GM12878 (cell line): ENCODE measurements at regions not wholly inside any gene's neighbourhood (a gene's known extent, or its start where the extent isn't known, plus 50 kb on each side); places are given as distances from the start of the nearest gene placed in this dataset.

ENCODE experiments used
- ATAC-seq: fragments of 200-7000 bp; cut with Tn5 transposase; 3 replicates; pipeline ENCODE4 v1.9.1; 2020; ENCODE audit warnings: mild to moderate bottlenecking, moderate library complexity
- BruUV-seq: library from RNA; stranded (reverse); fragments of 400-500 nt; replicated peaks from 2 replicates; lab custom pipeline; 2021; lab: Mats Ljungman, UMichigan
- CTCF ChIA-PET: fragments of 300-600 bp; sonication (Branson Sonifier 250); formaldehyde crosslinking; extraction: SDS; loops from one replicate; lab custom pipeline; 2021; ENCODE audit warnings: inconsistent platforms; lab: Yijun Ruan, JAX
- POLR2A ChIA-PET: fragments of 350-600 bp; formaldehyde crosslinking; extraction: SDS; loops from one replicate; lab custom pipeline; 2021; ENCODE audit warnings: inconsistent platforms; lab: Charles Lee
- RAD21 ChIA-PET: fragments of 300-600 bp; sonication (Branson Sonifier 250); formaldehyde crosslinking; loops from one replicate; lab custom pipeline; 2023; ENCODE audit warnings: antibody characterized with exemption; ENCODE audit not compliant: unreplicated experiment; lab: Charles Lee
- SMC1A ChIA-PET: fragments of 300-600 bp; sonication (Branson Sonifier 250); formaldehyde crosslinking; loops from one replicate; lab custom pipeline; 2023; ENCODE audit not compliant: unreplicated experiment, uncharacterized antibody; lab: Charles Lee
- DNase-seq: peaks from one replicate; pipeline ENCODE4 v3.0.0-alpha.2; 2011; ENCODE audit warnings: low read depth, low spot score
- FAIRE-seq: peaks from 3 replicates; lab custom pipeline; 2011; peaks lifted over from hg19 to GRCh38; lab: Jason Lieb, UNC
- H2AFZ ChIP-seq: 2 replicates; pipeline ENCODE4 v1.6.0; 2011; ENCODE audit warnings: low read depth, low read length, control low read depth; ENCODE audit not compliant: control insufficient read depth
- H3K27ac ChIP-seq: 2 replicates; pipeline ENCODE4 v1.5.1; 2011; ENCODE audit warnings: control low read depth; ENCODE audit not compliant: control insufficient read depth, insufficient read depth
- H3K27me3 ChIP-seq, 2 experiments: replicated peaks in 1 of 2; 2 replicates each; pipeline versions ENCODE4 v1.6.0 to v1.6.1; 2011; ENCODE audit warnings: low read length in 1 of 2; ENCODE audit not compliant: control insufficient read depth in 2 of 2, insufficient read depth in 2 of 2
- H3K36me3 ChIP-seq, 2 experiments: 2 replicates each; pipeline ENCODE4 v1.5.1; 2011; ENCODE audit warnings: low read length in 1 of 2; ENCODE audit not compliant: control insufficient read depth in 2 of 2, insufficient read depth in 2 of 2
- H3K4me1 ChIP-seq: 2 replicates; pipeline ENCODE4 v1.6.1; 2011; ENCODE audit warnings: mild to moderate bottlenecking, low read length, moderate library complexity, mixed read lengths; ENCODE audit not compliant: control insufficient read depth, insufficient read depth
- H3K4me2 ChIP-seq: 2 replicates; pipeline ENCODE4 v1.6.0; 2011; ENCODE audit warnings: control low read depth; ENCODE audit not compliant: control insufficient read depth, insufficient read depth
- H3K4me3 ChIP-seq: fragments of 200-600 bp; sonication (generic); 2 replicates; pipeline ENCODE4 v1.5.1; 2016
- H3K79me2 ChIP-seq: 2 replicates; pipeline ENCODE4 v1.6.0; 2011; ENCODE audit warnings: low read length; ENCODE audit not compliant: control insufficient read depth, insufficient read depth
- H3K9ac ChIP-seq: 2 replicates; pipeline ENCODE4 v1.8.0; 2011; ENCODE audit warnings: low read length, control low read depth, mixed read lengths; ENCODE audit not compliant: control insufficient read depth, insufficient read depth
- H3K9me3 ChIP-seq: replicated peaks from 3 replicates; pipeline ENCODE4 v1.5.1; 2011; ENCODE audit warnings: mild to moderate bottlenecking, low read length; ENCODE audit not compliant: control insufficient read depth, insufficient read depth
- H4K20me1 ChIP-seq: 2 replicates; pipeline ENCODE4 v1.6.0; 2011; ENCODE audit not compliant: control insufficient read depth, insufficient read depth
- ATF7 ChIP-seq: fragments of 450-650 bp; IDR thresholded peaks from 2 replicates; pipeline ENCODE4 v1.6.1; 2016; ENCODE audit warnings: low read depth, mild to moderate bottlenecking
- BCL11A ChIP-seq: IDR thresholded peaks from 2 replicates; pipeline ENCODE4 v1.6.1; 2011; ENCODE audit warnings: low read depth, low read length
- CREM ChIP-seq: IDR thresholded peaks from 2 replicates; pipeline ENCODE4 v1.6.1; 2014; ENCODE audit warnings: antibody characterized with exemption, low read depth
- FOXK2 ChIP-seq: fragments of 450-650 bp; IDR thresholded peaks from 2 replicates; pipeline ENCODE4 v1.6.1; 2017; ENCODE audit warnings: mild to moderate bottlenecking, moderate library complexity
- IRF3 ChIP-seq: fragments of 450-650 bp; IDR thresholded peaks from 2 replicates; pipeline ENCODE4 v1.6.1; 2014; ENCODE audit warnings: mild to moderate bottlenecking
- KDM1A ChIP-seq: fragments of 200-600 bp; sonication (generic); IDR thresholded peaks from 2 replicates; pipeline ENCODE4 v1.6.1; 2016; ENCODE audit warnings: borderline replicate concordance
- MEF2A ChIP-seq: IDR thresholded peaks from 2 replicates; pipeline ENCODE4 v1.6.1; 2011; ENCODE audit warnings: low read depth, mild to moderate bottlenecking, low read length, moderate library complexity; ENCODE audit not compliant: insufficient read depth
- NFXL1 ChIP-seq: fragments of 450-650 bp; IDR thresholded peaks from 2 replicates; pipeline ENCODE4 v1.6.1; 2017; ENCODE audit warnings: antibody characterized with exemption, mild to moderate bottlenecking, borderline replicate concordance
- RBBP5 ChIP-seq: fragments of 200-600 bp; sonication (generic); conservative IDR thresholded peaks from 2 replicates; pipeline ENCODE4 v1.6.1; 2016
- RUNX3 ChIP-seq: IDR thresholded peaks from 2 replicates; pipeline ENCODE4 v1.6.1; 2012; ENCODE audit warnings: low read length, inconsistent platforms
- SKIL ChIP-seq: fragments of 450-650 bp; IDR thresholded peaks from 2 replicates; pipeline ENCODE4 v1.6.1; 2017; ENCODE audit warnings: mild to moderate bottlenecking, low read depth, inconsistent platforms; ENCODE audit not compliant: poor library complexity, severe bottlenecking
- TCF7 ChIP-seq: IDR thresholded peaks from 2 replicates; pipeline ENCODE4 v1.6.1; 2014; ENCODE audit warnings: antibody characterized with exemption, borderline replicate concordance
- ZNF592 ChIP-seq: fragments of 450-650 bp; IDR thresholded peaks from 2 replicates; pipeline ENCODE4 v1.6.1; 2017; ENCODE audit warnings: mild to moderate bottlenecking, moderate library complexity
- ZZZ3 ChIP-seq: IDR thresholded peaks from 2 replicates; pipeline ENCODE4 v1.6.1; 2011; ENCODE audit warnings: low read depth; ENCODE audit not compliant: control insufficient read depth, insufficient read length
- in situ Hi-C: fragments of 300-500 bp; cut with MboI; formaldehyde crosslinking; loops from 9 replicates; pipeline ENCODE4 v1.14.3; 2018; ENCODE audit warnings: mixed read lengths
- intact Hi-C: fragments of 100-400 bp; cut with micrococcal nuclease; formaldehyde crosslinking; loops from one replicate; pipeline ENCODE4 v1.14.2; 2022; ENCODE audit not compliant: unreplicated experiment

GRCh38 chr4:171334549-171334948, 478.7 kb upstream of the GALNTL6 start (continued):
- no peak for TF ChIP-seq IRF3
- TF ChIP-seq NFXL1 = no peak
- TF ChIP-seq ATF7 = peak; percentile 27; the same call in 1 of the 2 replicates
- TF ChIP-seq RUNX3 = peak; percentile 38
- no peak for TF ChIP-seq KDM1A
- TF ChIP-seq SKIL = no peak
- no peak for TF ChIP-seq TCF7
- TF ChIP-seq CREM = no peak
- TF ChIP-seq, all 136 proteins: peak for 9

GRCh38 chr4:171308661-171309060, 504.5 kb upstream of the GALNTL6 start:
- Histone ChIP-seq H3K9me3 (no peaks in the 10 kb centered on the region), H3K9ac (no peak overlapping the region), H3K27ac (no peak overlapping the region), H3K4me1 (no peaks in the 10 kb centered on the region), H2AFZ (no peak overlapping the region), H3K27me3 (no peaks in the 10 kb centered on the region), H3K79me2 (no peaks in the 10 kb centered on the region), H3K4me2 (no peak overlapping the region), H4K20me1 (no peaks in the 10 kb centered on the region), H3K36me3 (no peaks in the 10 kb centered on the region), H3K4me3 (no peak overlapping the region)
- POLR2A ChIA-PET = no interaction called here
- SMC1A ChIA-PET = interaction anchor here (0.5 kb wide), 1 partner anchor 15 kb away, joined by 3 read pairs; no protein-coding TSS in a partner anchor
- no TSS peak for BruUV-seq
- DNase-seq (no peak), FAIRE-seq (no peak), ATAC-seq (no peak)
- RAD21 ChIA-PET = no interaction called here
- CTCF ChIA-PET = no interaction called here
- in situ Hi-C loops = no loop called here
- intact Hi-C loops = no loop called here
- TF ChIP-seq ZZZ3 (no peak), BCL11A (no peak), ZNF592 (no peak), RBBP5 (no peak), FOXK2 (no peak), MEF2A (no peak)
